Stomach (tissue), 8 donors: ENCODE measurements at regions not wholly inside any gene's neighbourhood (a gene's known extent, or its start where the extent isn't known, plus 50 kb on each side); places are given as distances from the start of the nearest gene placed in this dataset.

ENCODE experiments used
- DNase-seq, 2 donors: peaks; one replicate each; pipeline versions ENCODE4 v3.0.0 to v3.0.0-alpha.2; 2013 to 2019
- H3K27ac ChIP-seq, 5 donors: fragments of 200-600 bp in 4 of 5; sonication (generic) in 4 of 5; one replicate each; pipeline ENCODE4 v1.5.1; 2013 to 2019; ENCODE audit warnings: mild to moderate bottlenecking in 1 of 5, moderate library complexity in 1 of 5
- H3K27me3 ChIP-seq, 3 donors: fragments of 200-600 bp; sonication (generic); one replicate each; pipeline ENCODE4 v1.5.1; 2017 to 2019; ENCODE audit warnings: mixed run types in 1 of 3
- H3K36me3 ChIP-seq, 4 donors: fragments of 200-600 bp; sonication (generic); 1 replicate in 3 of 4; 2 replicates in 1 of 4; pipeline ENCODE4 v1.5.1; 2016 to 2019
- H3K4me1 ChIP-seq, 4 donors: fragments of 200-600 bp; sonication (generic); one replicate each; pipeline ENCODE4 v1.5.1; 2016 to 2019
- H3K4me3 ChIP-seq, 4 donors: fragments of 200-600 bp; sonication (generic) in 3 of 4; one replicate each; pipeline ENCODE4 v1.5.1; 2016 to 2019; ENCODE audit warnings: mild to moderate bottlenecking in 1 of 4
- H3K9me3 ChIP-seq, 4 donors: fragments of 200-600 bp; sonication (generic); one replicate each; pipeline ENCODE4 v1.5.1; 2016 to 2019
- CTCF ChIP-seq, 7 experiments: fragments of 450-650 bp in 4 of 7; fragments of 200-600 bp in 3 of 7; sonication (generic) in 3 of 7; IDR thresholded peaks; one replicate each; pipeline ENCODE4 v1.5.1; 2016 to 2019; ENCODE audit warnings: antibody characterized with exemption in 7 of 7, control low read depth in 2 of 7, mild to moderate bottlenecking in 1 of 7
- EP300 ChIP-seq: sonication (generic); formaldehyde crosslinking; IDR thresholded peaks from one replicate; pipeline ENCODE4 v1.6.1; 2017; ENCODE audit warnings: antibody characterized with exemption
- POLR2A ChIP-seq, 4 donors: fragments of 450-650 bp; IDR thresholded peaks; one replicate each; pipeline ENCODE4 v1.6.1; 2016; ENCODE audit warnings: antibody characterized with exemption in 4 of 4, control low read depth in 2 of 4, mild to moderate bottlenecking in 1 of 4, moderate library complexity in 1 of 4
- POLR2AphosphoS5 ChIP-seq, 3 donors: sonication (generic); formaldehyde crosslinking; IDR thresholded peaks; one replicate each; pipeline ENCODE4 v1.6.1; 2016; ENCODE audit warnings: antibody characterized with exemption in 3 of 3
- WGBS, 5 donors: extraction: QIAGEN DNeasy Blood & Tissue Kit in 3 of 5; methylation state at CpG; one replicate each; pipeline versions ENCODE4 v1.1.5 to v1.1.7; 2013 to 2018; 5-methylcytosine and 5-hydroxymethylcytosine counted together
- intact Hi-C: fragments of 100-400 bp; cut with DNase I; formaldehyde crosslinking; loops from one replicate; pipeline ENCODE4 v1.15.1; 2023; ENCODE audit warnings: low total_unique reads
- donor health status: healthy with polysubstance abuse.
- donor health status: Bipolar disorder and iron deficiency.
- donor health status: healthy.

- TF ChIP-seq POLR2A (IDR thresholded peaks at IDR 0.05) = no peak
- TF ChIP-seq CTCF (IDR thresholded peaks at IDR 0.05) = no peak
- TF ChIP-seq POLR2AphosphoS5 (IDR thresholded peaks at IDR 0.05) = no peak
- TF ChIP-seq EP300 = no peak
- Histone ChIP-seq H3K4me1 (no peaks in the 10 kb centered on the region), H3K36me3 (no peaks in the 10 kb centered on the region), H3K9me3 (peaks cover 0 to 25% (median 11%) of the 10 kb centered on the region in 4 donors), H3K4me3 (no peak overlapping the region), H3K27me3 (no peaks in the 10 kb centered on the region), H3K27ac (no peak overlapping the region)
- intact Hi-C loops = no loop called here
- DNase-seq = no peak
- WGBS, 5 donors = 77 to 92% (median 82%) methylated on average over 2 of the region's 2 CpGs
These were observed 1251.5 kb downstream of the DNAJB9 start for GRCh38 chr7:109821156-109821555.

DNA sequence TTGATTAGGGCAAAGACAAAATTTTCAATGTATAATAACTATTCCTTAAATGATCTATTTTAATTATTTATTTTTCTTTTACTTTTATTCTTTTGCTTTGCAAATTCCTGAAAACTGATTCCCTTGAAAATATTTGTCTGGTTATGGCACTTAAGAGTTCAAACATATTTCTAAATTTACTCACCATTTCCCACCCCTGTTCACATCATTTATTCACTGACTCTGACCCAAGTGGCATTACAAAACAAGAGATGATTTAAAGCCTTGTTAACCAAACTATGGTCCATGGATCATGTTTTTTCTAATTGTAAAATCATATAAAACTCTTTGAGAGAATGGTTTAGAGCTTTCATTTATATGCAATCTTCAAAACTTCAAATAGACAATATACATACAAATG is 1256.1 kb upstream of the LRRN3 start:
- Histone ChIP-seq H3K27ac (no peak overlapping the region), H3K36me3 (no peaks in the 10 kb centered on the region), H3K27me3 (no peaks in the 10 kb centered on the region), H3K4me1 (no peaks in the 10 kb centered on the region), H3K9me3 (no peaks in the 10 kb centered on the region), H3K4me3 (no peak overlapping the region)
- TF ChIP-seq CTCF (IDR thresholded peaks at IDR 0.05) = no peak
- TF ChIP-seq POLR2A (IDR thresholded peaks at IDR 0.05) = no peak
- TF ChIP-seq POLR2AphosphoS5 (IDR thresholded peaks at IDR 0.05) = no peak
- no peak for TF ChIP-seq EP300
- no peak for DNase-seq
- intact Hi-C loops = no loop called here

DNA sequence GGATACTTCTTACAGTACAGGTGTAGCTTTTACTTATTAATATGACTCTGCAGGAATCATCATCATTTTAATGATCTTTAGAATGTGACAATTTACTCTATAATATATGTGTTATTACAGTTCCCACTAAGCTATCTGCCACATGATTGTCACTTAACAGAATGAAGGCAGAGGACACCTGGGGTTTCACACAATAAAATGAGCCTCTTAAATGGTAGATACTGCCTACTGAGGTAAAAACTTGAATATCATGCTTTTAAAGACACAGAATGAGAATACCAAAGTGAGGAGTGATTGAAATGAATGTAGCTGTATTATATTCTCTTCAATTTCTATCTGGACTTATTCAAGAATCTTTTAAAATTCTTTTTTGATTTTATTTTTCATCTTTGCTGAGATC is 1255.3 kb upstream of the LRRN3 start:
- DNase-seq = no peak
- intact Hi-C loops = no loop called here
- no peaks in the 10 kb centered on the region for H3K27me3 ChIP-seq
- H3K4me3 ChIP-seq = no peak overlapping the region
- no peaks in the 10 kb centered on the region for H3K9me3 ChIP-seq
- no peaks in the 10 kb centered on the region for H3K36me3 ChIP-seq
- no peak overlapping the region for H3K27ac ChIP-seq
- H3K4me1 ChIP-seq = no peaks in the 10 kb centered on the region
- TF ChIP-seq EP300 = no peak
- TF ChIP-seq POLR2AphosphoS5 (IDR thresholded peaks at IDR 0.05) = no peak
- TF ChIP-seq POLR2A (IDR thresholded peaks at IDR 0.05) = no peak
- TF ChIP-seq CTCF (IDR thresholded peaks at IDR 0.05) = no peak

DNA sequence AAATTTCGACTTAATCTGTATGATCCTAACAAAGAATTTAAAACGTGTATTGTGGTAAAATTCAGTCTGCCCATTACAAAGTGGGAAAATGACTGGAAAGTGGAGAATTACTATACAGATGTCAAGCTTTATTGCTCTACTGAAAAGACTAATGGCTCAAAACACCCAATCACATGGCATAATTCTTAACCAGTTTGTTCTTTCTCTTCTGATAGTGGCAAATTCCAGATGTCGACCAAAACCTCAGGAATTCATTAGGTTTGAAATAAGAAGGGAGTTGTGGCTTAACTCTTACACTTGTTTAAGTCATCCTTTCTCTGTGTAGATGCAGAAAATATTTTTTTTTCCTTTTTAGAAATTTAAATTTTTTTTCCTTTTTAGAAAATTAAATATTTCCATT is 1254.9 kb upstream of the LRRN3 start:
- DNase-seq = no peak
- 83 to 90% (median 87%) methylated on average over 3 of the region's 3 CpGs for WGBS, 5 donors
- no peak for TF ChIP-seq CTCF (IDR thresholded peaks at IDR 0.05)
- no peak for TF ChIP-seq EP300
- no peak for TF ChIP-seq POLR2A (IDR thresholded peaks at IDR 0.05)
- no peak for TF ChIP-seq POLR2AphosphoS5 (IDR thresholded peaks at IDR 0.05)
- no peaks in the 10 kb centered on the region for H3K27me3 ChIP-seq
- H3K9me3 ChIP-seq = no peaks in the 10 kb centered on the region
- H3K36me3 ChIP-seq = no peaks in the 10 kb centered on the region
- no peak overlapping the region for H3K27ac ChIP-seq
- H3K4me1 ChIP-seq = no peaks in the 10 kb centered on the region
- no peak overlapping the region for H3K4me3 ChIP-seq
- intact Hi-C loops = no loop called here

- TF ChIP-seq POLR2AphosphoS5 (IDR thresholded peaks at IDR 0.05) (no peak), CTCF (IDR thresholded peaks at IDR 0.05) (no peak), EP300 (no peak), POLR2A (IDR thresholded peaks at IDR 0.05) (no peak)
- intact Hi-C loops = no loop called here
- Histone ChIP-seq H3K27ac (no peak overlapping the region), H3K9me3 (no peaks in the 10 kb centered on the region), H3K4me3 (no peak overlapping the region), H3K4me1 (no peaks in the 10 kb centered on the region), H3K27me3 (no peaks in the 10 kb centered on the region), H3K36me3 (no peaks in the 10 kb centered on the region)
- no peak for DNase-seq
- 73 to 83% (median 79%) methylated on average over 4 of the region's 4 CpGs for WGBS, 5 donors
These were observed 1248.5 kb upstream of the LRRN3 start for GRCh38 chr7:109842386-109842785.
